A549 (cell line): ENCODE measurements at regions not wholly inside any gene's neighbourhood (a gene's known extent, or its start where the extent isn't known, plus 50 kb on each side); places are given as distances from the start of the nearest gene placed in this dataset.

Source experiments
- ATAC-seq, 2 experiments: fragments of 200-7000 bp in 1 of 2; fragments of >200 bp in 1 of 2; cut with Nextera tagmentation in 1 of 2; cut with Tn5 transposase in 1 of 2; 3 replicates each; pipeline versions ENCODE4 v1.8.0 to v1.9.1; 2018 to 2020; ENCODE audit warnings: mild to moderate bottlenecking in 1 of 2, moderate library complexity in 1 of 2
- CTCF ChIA-PET: fragments of 300-600 bp; sonication (Branson Sonifier 250); formaldehyde crosslinking; extraction: SDS; loops from one replicate; lab custom pipeline; 2021; ENCODE audit warnings: antibody characterized with exemption, inconsistent platforms; lab: Yijun Ruan, JAX
- POLR2A ChIA-PET: fragments of 350-600 bp; formaldehyde crosslinking; extraction: SDS; loops from one replicate; lab custom pipeline; 2021; ENCODE audit warnings: antibody characterized with exemption, inconsistent platforms; lab: Yijun Ruan, JAX
- DNase-seq, 2 experiments: peaks; one replicate each; pipeline versions ENCODE4 v3.0.0 to v3.0.0-alpha.2; 2011 to 2016; ENCODE audit warnings: low read depth in 1 of 2, low spot score in 1 of 2
- FAIRE-seq: peaks from 2 replicates; lab custom pipeline; 2011; peaks lifted over from hg19 to GRCh38; lab: Jason Lieb, UNC
- H3K27ac ChIP-seq, 2 experiments: fragments of >200 bp; sonication (Bioruptor Twin); formaldehyde crosslinking; 3 replicates each; pipeline ENCODE4 v1.5.1; 2016 to 2017
- H3K4me1 ChIP-seq: fragments of >200 bp; sonication (Bioruptor Twin); formaldehyde crosslinking; 3 replicates; pipeline ENCODE4 v1.6.1; 2016
- H3K4me2 ChIP-seq: fragments of >200 bp; sonication (Bioruptor Twin); formaldehyde crosslinking; 3 replicates; pipeline ENCODE4 v1.6.1; 2016
- H3K4me3 ChIP-seq: fragments of >200 bp; sonication (Bioruptor Twin); formaldehyde crosslinking; 3 replicates; pipeline ENCODE4 v1.5.1; 2016
- H3K9me3 ChIP-seq: fragments of >200 bp; sonication (Bioruptor Twin); formaldehyde crosslinking; 3 replicates; pipeline ENCODE4 v1.6.1; 2016
- BCL3 ChIP-seq: fragments of >200 bp; sonication (Bioruptor Twin); formaldehyde crosslinking; IDR thresholded peaks from 3 replicates; pipeline ENCODE4 v1.6.1; 2016
- CBX2 ChIP-seq: fragments of 200-600 bp; sonication (generic); IDR thresholded peaks from 2 replicates; pipeline ENCODE4 v1.6.1; 2016; ENCODE audit warnings: low read depth, mild to moderate bottlenecking, borderline replicate concordance
- CTCF ChIP-seq: fragments of >200 bp; sonication (Bioruptor Twin); formaldehyde crosslinking; IDR thresholded peaks from 3 replicates; pipeline ENCODE4 v1.5.1; 2016
- EHF ChIP-seq: fragments of 250-450 bp; sonication (Bioruptor Pico); IDR thresholded peaks from 2 replicates; pipeline ENCODE4 v1.5.0; 2020; ENCODE audit warnings: mild to moderate bottlenecking
- EHMT2 ChIP-seq: fragments of 200-600 bp; sonication (generic); IDR thresholded peaks from 2 replicates; pipeline ENCODE4 v1.6.1; 2016; ENCODE audit warnings: antibody characterized with exemption, low read depth, mild to moderate bottlenecking, moderate library complexity
- ELK1 ChIP-seq: fragments of 150-350 bp; IDR thresholded peaks from 2 replicates; pipeline ENCODE4 v1.6.1; 2014; ENCODE audit warnings: low read depth, mild to moderate bottlenecking, low read length
- HOXB13 ChIP-seq: fragments of 250-450 bp; sonication (Bioruptor Pico); IDR thresholded peaks from 2 replicates; pipeline ENCODE4 v1.5.0; 2020; ENCODE audit warnings: low read depth, mild to moderate bottlenecking, moderate library complexity
- JUN ChIP-seq, 2 experiments: fragments of >200 bp; sonication (Bioruptor Twin); formaldehyde crosslinking; IDR thresholded peaks; 2 replicates in 1 of 2; 3 replicates in 1 of 2; pipeline ENCODE4 v1.6.1; 2016 to 2017
- KDM5A ChIP-seq: fragments of 200-600 bp; sonication (generic); IDR thresholded peaks from 2 replicates; pipeline ENCODE4 v1.6.1; 2016; ENCODE audit warnings: antibody characterized with exemption, mild to moderate bottlenecking
- MAFK ChIP-seq: fragments of 450-650 bp; IDR thresholded peaks from 2 replicates; pipeline ENCODE4 v1.6.1; 2014; ENCODE audit not compliant: partially characterized antibody
- MYC ChIP-seq: IDR thresholded peaks from 2 replicates; pipeline ENCODE4 v1.6.1; 2012; ENCODE audit warnings: mild to moderate bottlenecking, inconsistent platforms, low read length, improper control_type of control experiment, borderline replicate concordance
- PHF8 ChIP-seq: fragments of 200-600 bp; sonication (generic); IDR thresholded peaks from 2 replicates; pipeline ENCODE4 v1.6.1; 2016; ENCODE audit warnings: low read depth, mild to moderate bottlenecking, antibody characterized with exemption, moderate library complexity, borderline replicate concordance
- RARB ChIP-seq: fragments of 250-450 bp; sonication (Bioruptor Pico); IDR thresholded peaks from 2 replicates; pipeline ENCODE4 v1.8.0; 2021; ENCODE audit warnings: mild to moderate bottlenecking, moderate library complexity
- RNF2 ChIP-seq: fragments of 200-600 bp; sonication (generic); IDR thresholded peaks from 2 replicates; pipeline ENCODE4 v1.6.1; 2016; ENCODE audit warnings: low read depth, mild to moderate bottlenecking, antibody characterized with exemption, moderate library complexity, borderline replicate concordance
- SMC3 ChIP-seq: fragments of >200 bp; sonication (Bioruptor Twin); formaldehyde crosslinking; IDR thresholded peaks from 3 replicates; pipeline ENCODE4 v1.6.1; 2018; ENCODE audit warnings: inconsistent platforms
- TP53 ChIP-seq: fragments of 250-450 bp; sonication (Bioruptor Pico); IDR thresholded peaks from 2 replicates; pipeline ENCODE4 v1.5.0; 2021; ENCODE audit warnings: mild to moderate bottlenecking, moderate library complexity
- WGBS: methylation state at CpG from one replicate; pipeline ENCODE4 v1.1.6; 2017; ENCODE audit errors: missing lambda C conversion rate; 5-methylcytosine and 5-hydroxymethylcytosine counted together
- TF ChIP-seq, protein P1 (sequence below): fragments of 250-450 bp; sonication (Bioruptor Pico); IDR thresholded peaks from 2 replicates; pipeline ENCODE4 v1.5.0; 2020; ENCODE audit warnings: low read depth, mild to moderate bottlenecking, moderate library complexity
- TF ChIP-seq, protein P2 (sequence below): fragments of 250-450 bp; sonication (Bioruptor Pico); IDR thresholded peaks from 2 replicates; pipeline ENCODE4 v1.5.0; 2021; ENCODE audit warnings: mild to moderate bottlenecking, moderate library complexity, borderline replicate concordance

DNA sequence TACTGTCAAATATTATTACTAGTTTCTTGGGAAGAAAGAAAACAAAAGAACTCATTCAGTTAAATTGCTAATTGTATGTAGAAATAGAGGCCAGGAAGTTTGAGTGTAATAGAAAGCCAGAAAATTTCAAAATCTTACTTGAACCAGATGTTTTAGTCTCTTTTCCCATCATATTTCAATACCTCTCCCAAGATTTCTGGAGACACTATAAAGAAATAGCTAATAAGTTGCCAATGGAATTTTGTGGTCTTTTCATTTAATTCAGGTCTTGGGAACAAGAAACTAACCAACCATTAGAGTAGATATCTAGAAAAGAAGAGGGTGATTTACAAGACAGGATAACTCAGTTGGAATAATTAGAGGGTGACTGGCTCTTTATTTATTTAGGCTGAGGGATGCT is 112.2 kb downstream of the AGTR2 start (continued):
- TF ChIP-seq, protein P1, sequence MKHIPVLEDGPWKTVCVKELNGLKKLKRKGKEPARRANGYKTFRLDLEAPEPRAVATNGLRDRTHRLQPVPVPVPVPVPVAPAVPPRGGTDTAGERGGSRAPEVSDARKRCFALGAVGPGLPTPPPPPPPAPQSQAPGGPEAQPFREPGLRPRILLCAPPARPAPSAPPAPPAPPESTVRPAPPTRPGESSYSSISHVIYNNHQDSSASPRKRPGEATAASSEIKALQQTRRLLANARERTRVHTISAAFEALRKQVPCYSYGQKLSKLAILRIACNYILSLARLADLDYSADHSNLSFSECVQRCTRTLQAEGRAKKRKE (CRISPR knock-in tag), result no peak
- TF ChIP-seq ELK1, result no peak
- no peak for TF ChIP-seq EHF (CRISPR knock-in tag)
- no peak for TF ChIP-seq PHF8
- TF ChIP-seq SMC3, result no peak
- TF ChIP-seq MYC, result no peak
- no peak for TF ChIP-seq RNF2

DNA sequence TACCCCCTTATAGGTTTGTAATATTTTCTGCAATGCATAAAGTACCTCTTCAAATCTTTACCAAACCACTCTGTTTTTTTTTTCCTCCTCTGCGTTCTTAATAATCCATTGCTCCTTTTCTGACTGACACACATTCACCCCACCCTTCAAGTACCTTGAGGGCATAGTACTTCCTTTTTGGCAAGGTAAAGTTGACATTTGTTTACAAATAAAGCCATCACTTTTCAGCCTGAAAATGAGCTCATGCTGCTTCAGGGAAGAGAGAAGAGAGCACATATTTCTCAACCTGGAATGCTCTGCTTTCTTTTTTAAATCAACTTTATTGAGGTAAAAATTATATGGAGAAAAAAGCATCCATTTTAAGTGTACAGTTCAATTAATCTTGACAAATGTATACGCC is 113.9 kb downstream of the AGTR2 start:
- DNase-seq (peak in 1 of 2 experiments; percentile 58), ATAC-seq (no peak), FAIRE-seq (no peak)
- H3K4me1 ChIP-seq, result 0 out of 3 replicates have a peak, but pooled peaks cover 8% of the 10 kb centered on the region
- no peaks in the 10 kb centered on the region for H3K9me3 ChIP-seq
- H3K4me3 ChIP-seq, result no peak overlapping the region
- POLR2A ChIA-PET, result no interaction called here
- peak overlapping the region; percentile 45 for H3K4me2 ChIP-seq
- WGBS, result 22% methylated on average over 2 of the region's 2 CpGs
- peak overlapping the region in 1 of 2 experiments; percentile 14; a peak in 1 of 6 replicates for H3K27ac ChIP-seq
- no peak for TF ChIP-seq EHMT2
- no peak for TF ChIP-seq TP53 (CRISPR knock-in tag)
- no peak for TF ChIP-seq BCL3
- TF ChIP-seq HOXB13 (CRISPR knock-in tag), result no peak
- no peak for TF ChIP-seq JUN (IDR thresholded peaks at IDR 0.05)
- TF ChIP-seq CTCF, result no peak
- TF ChIP-seq CBX2, result no peak
- TF ChIP-seq KDM5A, result no peak
- CTCF ChIA-PET, result no interaction called here

GRCh38 chrX:116285501-116285900 is 115.0 kb downstream of the AGTR2 start:
- Histone ChIP-seq H3K4me1 (0 out of 3 replicates have a peak, but pooled peaks cover 8% of the 10 kb centered on the region), H3K4me3 (no peak overlapping the region), H3K27ac (no peak overlapping the region), H3K9me3 (no peaks in the 10 kb centered on the region), H3K4me2 (0 out of 3 replicates have a peak overlapping the region, but pooled peaks have one; percentile 17)
- ChIA-PET CTCF (no interaction called here), POLR2A (no interaction called here)
- TF ChIP-seq MAFK (peak; percentile 20), RARB (CRISPR knock-in tag) (no peak)
- TF ChIP-seq, protein P2, sequence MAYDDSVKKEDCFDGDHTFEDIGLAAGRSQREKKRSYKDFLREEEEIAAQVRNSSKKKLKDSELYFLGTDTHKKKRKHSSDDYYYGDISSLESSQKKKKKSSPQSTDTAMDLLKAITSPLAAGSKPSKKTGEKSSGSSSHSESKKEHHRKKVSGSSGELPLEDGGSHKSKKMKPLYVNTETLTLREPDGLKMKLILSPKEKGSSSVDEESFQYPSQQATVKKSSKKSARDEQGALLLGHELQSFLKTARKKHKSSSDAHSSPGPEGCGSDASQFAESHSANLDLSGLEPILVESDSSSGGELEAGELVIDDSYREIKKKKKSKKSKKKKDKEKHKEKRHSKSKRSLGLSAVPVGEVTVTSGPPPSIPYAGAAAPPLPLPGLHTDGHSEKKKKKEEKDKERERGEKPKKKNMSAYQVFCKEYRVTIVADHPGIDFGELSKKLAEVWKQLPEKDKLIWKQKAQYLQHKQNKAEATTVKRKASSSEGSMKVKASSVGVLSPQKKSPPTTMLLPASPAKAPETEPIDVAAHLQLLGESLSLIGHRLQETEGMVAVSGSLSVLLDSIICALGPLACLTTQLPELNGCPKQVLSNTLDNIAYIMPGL (CRISPR knock-in tag), result no peak
- ATAC-seq (no peak), FAIRE-seq (no peak), DNase-seq (peak in 1 of 2 experiments; percentile 10)
